Activated CD8-positive, alpha-beta T cell treated with anti-CD3 and anti-CD28 coated beads, Interleukin-2, amount 10 ng/mL, durations not matched to agents 7 days and 5 days (primary cell): ENCODE measurements at regions not wholly inside any gene's neighbourhood (a gene's known extent, or its start where the extent isn't known, plus 50 kb on each side); places are given as distances from the start of the nearest gene placed in this dataset.

Experiments
- ATAC-seq: fragments of 150-1000 bp; cut with Tn5 transposase; one replicate; pipeline ENCODE4 v1.10.0; 2021; ENCODE audit warnings: moderate library complexity
- CTCF ChIA-PET: fragments of 350-600 bp; sonication (Branson Sonifier 250); formaldehyde crosslinking; loops from one replicate; lab custom pipeline; 2021; ENCODE audit warnings: antibody characterized with exemption; lab: Charles Lee
- POLR2A ChIA-PET: fragments of 350-600 bp; sonication (Branson Sonifier 250); formaldehyde crosslinking; loops from one replicate; lab custom pipeline; 2021; ENCODE audit warnings: antibody characterized with exemption; lab: Charles Lee
- DNase-seq: peaks from one replicate; pipeline ENCODE4 v3.0.0-alpha.2; 2020
- H3K27ac Mint-ChIP-seq: one replicate; pipeline ENCODE4 v1.8.0; 2021; ENCODE audit warnings: mild to moderate bottlenecking, mixed read lengths
- H3K27me3 Mint-ChIP-seq: one replicate; pipeline ENCODE4 v1.8.0; 2021; ENCODE audit warnings: low read depth, mixed read lengths
- H3K36me3 Mint-ChIP-seq: one replicate; pipeline ENCODE4 v1.8.0; 2021; ENCODE audit warnings: low read depth, mixed read lengths
- H3K4me1 Mint-ChIP-seq: one replicate; pipeline ENCODE4 v1.8.0; 2021; ENCODE audit warnings: low read depth, mixed read lengths
- H3K4me3 Mint-ChIP-seq: one replicate; pipeline ENCODE4 v1.8.0; 2021; ENCODE audit warnings: mild to moderate bottlenecking, mixed read lengths
- H3K9me3 Mint-ChIP-seq: one replicate; pipeline ENCODE4 v1.8.0; 2022; ENCODE audit warnings: mixed read lengths; ENCODE audit not compliant: insufficient read depth

GRCh38 chr5:56476487-56476856 lies 243.3 kb upstream of the ANKRD55 start:
- DNase-seq (no peak), ATAC-seq (no peak)
- H3K9me3 Mint-ChIP-seq: no peaks in the 10 kb centered on the region
- ChIA-PET POLR2A (interaction anchor here (0.6 kb wide), 1 partner anchor 148 kb away, joined by 3 read pairs; no protein-coding TSS in a partner anchor), CTCF (interaction anchor here (1.0 to 2.4 kb wide), 2 partner anchors 206 to 362 kb away, joined by 4 to 12 read pairs; no protein-coding TSS in a partner anchor)
- no peaks in the 10 kb centered on the region for H3K36me3 Mint-ChIP-seq
- H3K27ac Mint-ChIP-seq: no peak overlapping the region
- H3K27me3 Mint-ChIP-seq: peaks cover 4% of the 10 kb centered on the region
- no peak overlapping the region for H3K4me3 Mint-ChIP-seq
- H3K4me1 Mint-ChIP-seq: peaks cover 22% of the 10 kb centered on the region

- ChIA-PET POLR2A (no interaction called here), CTCF (interaction anchor here (1.0 to 2.4 kb wide), 2 partner anchors 205 to 363 kb away, joined by 4 to 12 read pairs; no protein-coding TSS in a partner anchor)
- Mint-ChIP-seq H3K9me3 (no peaks in the 10 kb centered on the region), H3K4me1 (peaks cover 19% of the 10 kb centered on the region), H3K4me3 (no peak overlapping the region), H3K27me3 (peaks cover 4% of the 10 kb centered on the region), H3K27ac (no peak overlapping the region), H3K36me3 (no peaks in the 10 kb centered on the region)
- ATAC-seq (no peak), DNase-seq (no peak)
Observed at GRCh38 chr5:56475689-56476486, 242.8 kb upstream of the ANKRD55 start.

GRCh38 chr5:56471707-56472106 lies 238.6 kb upstream of the ANKRD55 start:
- peaks cover 6% of the 10 kb centered on the region for H3K27me3 Mint-ChIP-seq
- H3K36me3 Mint-ChIP-seq: no peaks in the 10 kb centered on the region
- H3K4me1 Mint-ChIP-seq: no peaks in the 10 kb centered on the region
- ChIA-PET POLR2A (no interaction called here), CTCF (interaction anchor here (1.2 kb wide), 1 partner anchor 201 kb away, joined by 3 read pairs; no protein-coding TSS in a partner anchor)
- DNase-seq (no peak), ATAC-seq (no peak)
- H3K27ac Mint-ChIP-seq: no peak overlapping the region
- H3K4me3 Mint-ChIP-seq: no peak overlapping the region
- no peaks in the 10 kb centered on the region for H3K9me3 Mint-ChIP-seq

GRCh38 chr5:56470007-56470406 lies 236.9 kb upstream of the ANKRD55 start:
- no peak overlapping the region for H3K4me3 Mint-ChIP-seq
- H3K27me3 Mint-ChIP-seq: peaks cover 6% of the 10 kb centered on the region
- H3K9me3 Mint-ChIP-seq: no peaks in the 10 kb centered on the region
- CTCF ChIA-PET: interaction anchor here (1.8 kb wide), 1 partner anchor 368 kb away, joined by 6 read pairs; no protein-coding TSS in a partner anchor
- ATAC-seq: no peak
- no peak overlapping the region for H3K27ac Mint-ChIP-seq
- POLR2A ChIA-PET: no interaction called here
- no peak for DNase-seq
- no peaks in the 10 kb centered on the region for H3K4me1 Mint-ChIP-seq
- H3K36me3 Mint-ChIP-seq: no peaks in the 10 kb centered on the region

DNA sequence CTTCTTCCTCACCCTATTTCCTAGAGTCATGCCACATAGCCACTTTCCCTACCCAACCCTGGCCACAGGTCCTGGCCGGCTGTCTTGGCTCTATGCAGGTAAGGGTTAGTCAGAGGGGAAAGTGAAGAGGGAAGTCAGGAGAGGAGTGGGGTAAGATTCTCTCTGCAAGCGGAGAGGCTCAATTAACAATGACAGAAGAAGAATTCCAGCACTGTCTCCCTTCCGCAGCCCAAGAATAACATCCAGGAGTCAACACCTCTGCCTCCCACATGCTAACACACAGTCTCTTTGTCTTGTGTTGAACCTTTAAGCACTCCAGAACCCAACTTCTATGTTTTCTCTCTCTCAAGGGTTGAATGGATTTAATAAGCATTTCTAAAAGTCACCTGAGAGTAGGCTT lies 235.1 kb upstream of the ANKRD55 start:
- no peak overlapping the region for H3K4me3 Mint-ChIP-seq
- CTCF ChIA-PET: interaction anchor here (1.8 kb wide), 1 partner anchor 370 kb away, joined by 6 read pairs; no protein-coding TSS in a partner anchor

GRCh38 chr5:56467176-56467717 lies 234.1 kb upstream of the ANKRD55 start:
- no peak overlapping the region for H3K4me3 Mint-ChIP-seq
- no peak for DNase-seq
- POLR2A ChIA-PET: interaction anchor here (1.2 kb wide), 1 partner anchor 725 kb away, joined by 3 read pairs; no protein-coding TSS in a partner anchor

More for the DNA sequence above, 235.1 kb upstream of the ANKRD55 start:
- Mint-ChIP-seq H3K9me3 (no peaks in the 10 kb centered on the region), H3K36me3 (no peaks in the 10 kb centered on the region), H3K27me3 (peaks cover 6% of the 10 kb centered on the region), H3K4me1 (no peaks in the 10 kb centered on the region), H3K27ac (no peak overlapping the region)
- POLR2A ChIA-PET: interaction anchor here (1.2 kb wide), 1 partner anchor 724 kb away, joined by 3 read pairs; no protein-coding TSS in a partner anchor
- ATAC-seq (no peak), DNase-seq (no peak)

DNA sequence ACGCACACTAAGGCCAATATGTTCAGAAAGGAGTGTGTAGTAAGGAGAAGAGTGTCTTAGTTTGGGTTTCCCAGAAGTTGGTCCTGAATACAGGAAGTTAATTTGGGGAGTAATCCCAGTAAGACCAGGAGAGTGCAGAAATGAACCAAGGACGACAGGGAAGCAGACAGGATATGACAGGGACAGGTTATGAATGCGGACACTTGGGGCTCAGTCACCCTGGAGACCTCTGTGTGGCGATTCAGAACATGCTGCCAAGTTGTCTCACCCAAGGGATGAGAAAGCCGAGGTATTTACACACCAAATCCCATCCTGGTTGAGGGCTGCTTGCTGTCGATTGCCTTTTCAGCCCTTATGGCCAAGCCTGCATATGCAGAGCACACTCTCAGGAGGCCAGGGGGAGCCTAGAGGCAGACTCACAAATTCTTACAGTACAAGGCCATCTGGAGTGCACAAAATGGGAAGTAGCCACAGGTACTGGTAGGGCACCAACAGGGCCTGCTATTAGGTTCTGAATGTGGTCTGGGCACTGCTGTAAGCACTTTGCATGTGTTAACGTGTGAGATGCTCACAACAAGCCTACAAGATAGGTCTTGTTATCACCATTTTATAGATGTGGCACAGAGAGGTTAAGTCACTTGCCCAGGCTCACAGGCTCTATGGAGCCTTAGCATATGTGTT lies 233.1 kb upstream of the ANKRD55 start:
- ChIA-PET CTCF (no interaction called here), POLR2A (no interaction called here)
- Mint-ChIP-seq H3K27ac (no peak overlapping the region), H3K9me3 (no peaks in the 10 kb centered on the region), H3K4me1 (no peaks in the 10 kb centered on the region), H3K27me3 (peaks cover 6% of the 10 kb centered on the region), H3K4me3 (no peak overlapping the region), H3K36me3 (no peaks in the 10 kb centered on the region)
- no peak for ATAC-seq
- DNase-seq: no peak

More at GRCh38 chr5:56467176-56467717, 234.1 kb upstream of the ANKRD55 start:
- Mint-ChIP-seq H3K4me1 (no peaks in the 10 kb centered on the region), H3K27me3 (peaks cover 6% of the 10 kb centered on the region), H3K9me3 (no peaks in the 10 kb centered on the region), H3K36me3 (no peaks in the 10 kb centered on the region), H3K27ac (no peak overlapping the region)
- no peak for ATAC-seq
- CTCF ChIA-PET: no interaction called here

DNA sequence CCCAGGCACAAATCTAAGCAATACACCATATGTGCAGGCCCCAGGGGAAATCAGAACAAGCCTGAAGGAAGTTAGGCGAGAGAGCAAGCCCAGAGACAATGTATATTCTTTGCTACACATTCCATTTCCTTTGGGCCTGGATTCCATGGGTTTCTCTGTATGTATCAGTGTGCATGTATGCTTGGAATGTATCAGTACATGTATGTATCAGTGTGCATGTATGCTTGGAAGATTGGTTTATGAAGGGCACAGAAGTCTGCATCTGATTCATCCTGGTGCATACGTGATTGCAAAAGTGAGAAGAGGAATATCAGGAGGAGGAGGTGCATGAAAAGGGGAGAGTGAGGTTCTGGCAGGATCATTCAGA lies 232.6 kb upstream of the ANKRD55 start:
- no peaks in the 10 kb centered on the region for H3K4me1 Mint-ChIP-seq
- ChIA-PET POLR2A (no interaction called here), CTCF (no interaction called here)
- DNase-seq (no peak), ATAC-seq (no peak)
- H3K36me3 Mint-ChIP-seq: no peaks in the 10 kb centered on the region
- H3K4me3 Mint-ChIP-seq: no peak overlapping the region
- H3K9me3 Mint-ChIP-seq: no peaks in the 10 kb centered on the region
- no peak overlapping the region for H3K27ac Mint-ChIP-seq
- H3K27me3 Mint-ChIP-seq: peaks cover 9% of the 10 kb centered on the region

GRCh38 chr5:56464935-56465768 lies 232.0 kb upstream of the ANKRD55 start:
- Mint-ChIP-seq H3K27me3 (peaks cover 10% of the 10 kb centered on the region), H3K4me3 (no peak overlapping the region), H3K4me1 (no peaks in the 10 kb centered on the region), H3K36me3 (no peaks in the 10 kb centered on the region), H3K27ac (no peak overlapping the region), H3K9me3 (no peaks in the 10 kb centered on the region)
- ChIA-PET CTCF (no interaction called here), POLR2A (no interaction called here)
- no peak for ATAC-seq
- no peak for DNase-seq

- ChIA-PET POLR2A (no interaction called here), CTCF (no interaction called here)
- no peaks in the 10 kb centered on the region for H3K36me3 Mint-ChIP-seq
- no peak for DNase-seq
- H3K27me3 Mint-ChIP-seq: peaks cover 10% of the 10 kb centered on the region
- H3K27ac Mint-ChIP-seq: no peak overlapping the region
- H3K4me3 Mint-ChIP-seq: no peak overlapping the region
- H3K4me1 Mint-ChIP-seq: no peaks in the 10 kb centered on the region
- H3K9me3 Mint-ChIP-seq: no peaks in the 10 kb centered on the region
- ATAC-seq: no peak
Observed at GRCh38 chr5:56463944-56464571, 230.9 kb upstream of the ANKRD55 start.

GRCh38 chr5:56461584-56461983 lies 228.5 kb upstream of the ANKRD55 start:
- Mint-ChIP-seq H3K27me3 (peaks cover 4% of the 10 kb centered on the region), H3K27ac (no peak overlapping the region), H3K36me3 (no peaks in the 10 kb centered on the region), H3K9me3 (no peaks in the 10 kb centered on the region), H3K4me3 (no peak overlapping the region), H3K4me1 (no peaks in the 10 kb centered on the region)
- ChIA-PET CTCF (no interaction called here), POLR2A (no interaction called here)
- ATAC-seq: no peak
- DNase-seq: no peak
